GM12878 (cell line): ENCODE measurements at regions not wholly inside any gene's neighbourhood (a gene's known extent, or its start where the extent isn't known, plus 50 kb on each side); places are given as distances from the start of the nearest gene placed in this dataset.

Experiments
- BHLHE40 ChIP-seq, 2 experiments: fragments of 450-650 bp in 1 of 2; IDR thresholded peaks; 2 replicates each; pipeline ENCODE4 v1.6.1; 2011 to 2017; ENCODE audit warnings: low read depth in 2 of 2, borderline replicate concordance in 1 of 2, improper control_type of control experiment in 1 of 2, low read length in 1 of 2, mild to moderate bottlenecking in 1 of 2
- CBX3 ChIP-seq: fragments of 200-600 bp; sonication (generic); IDR thresholded peaks from 2 replicates; pipeline ENCODE4 v1.6.1; 2016; ENCODE audit warnings: low read depth, borderline replicate concordance
- CEBPB ChIP-seq, 2 experiments: fragments of 150-350 bp in 1 of 2; IDR thresholded peaks; 2 replicates each; pipeline ENCODE4 v1.6.1; 2012 to 2014; ENCODE audit warnings: low read depth in 2 of 2, low read length in 2 of 2, borderline replicate concordance in 1 of 2, inconsistent platforms in 1 of 2
- CTCF ChIP-seq, 3 experiments: IDR thresholded peaks in 2 of 3; conservative IDR thresholded peaks in 1 of 3; 2 replicates each; pipeline ENCODE4 v1.5.1; 2011; ENCODE audit warnings: low read depth in 3 of 3, low read length in 3 of 3, mild to moderate bottlenecking in 3 of 3, control low read depth in 2 of 3, moderate library complexity in 2 of 3, inconsistent platforms in 1 of 3, mixed read lengths in 1 of 3; ENCODE audit not compliant: control insufficient read depth in 2 of 3, insufficient read depth in 1 of 3; ENCODE audit errors: extremely low read depth in 1 of 3
- HDAC6 ChIP-seq: fragments of 200-600 bp; sonication (generic); IDR thresholded peaks from one replicate; pipeline ENCODE4 v1.8.0; 2017; ENCODE audit warnings: antibody characterized with exemption; ENCODE audit not compliant: unreplicated experiment
- JUND ChIP-seq: IDR thresholded peaks from 2 replicates; pipeline ENCODE4 v1.6.1; 2012; ENCODE audit warnings: low read depth, mild to moderate bottlenecking, low read length, improper control_type of control experiment, moderate library complexity
- MLLT1 ChIP-seq: fragments of 450-650 bp; IDR thresholded peaks from 2 replicates; pipeline ENCODE4 v1.6.1; 2016; ENCODE audit warnings: mild to moderate bottlenecking
- NFIC ChIP-seq: IDR thresholded peaks from 2 replicates; pipeline ENCODE4 v1.6.1; 2012; ENCODE audit warnings: low read depth, mild to moderate bottlenecking, inconsistent platforms, low read length, moderate library complexity
- POLR2AphosphoS2 ChIP-seq: IDR thresholded peaks from 2 replicates; pipeline ENCODE4 v1.6.1; 2011; ENCODE audit warnings: low read depth, mild to moderate bottlenecking, low read length, improper control_type of control experiment, moderate library complexity
- POLR2AphosphoS5 ChIP-seq: IDR thresholded peaks from 2 replicates; pipeline ENCODE4 v1.6.1; 2011; ENCODE audit warnings: mild to moderate bottlenecking, low read length, inconsistent platforms
- RB1 ChIP-seq: fragments of 450-650 bp; formaldehyde crosslinking; IDR thresholded peaks from 2 replicates; pipeline ENCODE4 v1.6.1; 2017; ENCODE audit warnings: mild to moderate bottlenecking, borderline replicate concordance
- USF2 ChIP-seq: IDR thresholded peaks from 2 replicates; pipeline ENCODE4 v1.6.1; 2011; ENCODE audit warnings: low read depth, low read length, improper control_type of control experiment, borderline replicate concordance
- YY1 ChIP-seq: IDR thresholded peaks from 2 replicates; pipeline ENCODE4 v1.6.1; 2011; ENCODE audit warnings: low read depth, mild to moderate bottlenecking, low read length
- ZBED1 ChIP-seq: IDR thresholded peaks from 2 replicates; pipeline ENCODE4 v1.6.1; 2016; ENCODE audit warnings: borderline replicate concordance

GRCh38 chr2:237253046-237253702 is 160.8 kb downstream of the COL6A3 start:
- TF ChIP-seq POLR2AphosphoS2: no peak
- TF ChIP-seq CBX3: no peak
- TF ChIP-seq POLR2AphosphoS5: no peak
- no peak for TF ChIP-seq BHLHE40 (IDR thresholded peaks at IDR 0.05; ENCODE audit: borderline replicate concordance in 1 of 2, low read depth in 2 of 2, low read length in 1 of 2)
- no peak for TF ChIP-seq ZBED1
- no peak for TF ChIP-seq CEBPB (IDR thresholded peaks at IDR 0.05; ENCODE audit: borderline replicate concordance in 1 of 2, low read depth in 2 of 2, low read length in 2 of 2)
- TF ChIP-seq JUND: no peak
- TF ChIP-seq RB1: no peak
- no peak for TF ChIP-seq USF2
- TF ChIP-seq CTCF (IDR thresholded peaks at IDR 0.05 in 2 of 3, conservative IDR thresholded peaks at IDR 0.05 in 1 of 3; ENCODE audit: control insufficient read depth in 2 of 3, extremely low read depth in 1 of 3, insufficient read depth in 1 of 3, low read depth in 3 of 3, low read length in 3 of 3): no peak
- no peak for TF ChIP-seq HDAC6
- no peak for TF ChIP-seq NFIC
- TF ChIP-seq MLLT1: no peak
- no peak for TF ChIP-seq YY1
